ENCODE measurements at regions not wholly inside any gene's neighbourhood (a gene's known extent, or its start where the extent isn't known, plus 50 kb on each side); places are given as distances from the start of the nearest gene placed in this dataset.
"Not testable (repeated sequence)": the region's sequence is repeated elsewhere in the genome, so short reads cannot be mapped to it uniquely, and the experiment has no call there.

GRCh38 chr13:97774391-97775100, 178.9 kb upstream of the IPO5 start:
- TF ChIP-seq POLR2A (IDR thresholded peaks at IDR 0.05; ENCODE audit: low read length); CTCF (IDR thresholded peaks at IDR 0.05); JUNB (IDR thresholded peaks at IDR 0.05); CHD2 (IDR thresholded peaks at IDR 0.05; ENCODE audit: low read length, partially characterized antibody): not testable (repeated sequence)

Measured in A549 (cell line).